Panc1 (cell line): ENCODE measurements at regions not wholly inside any gene's neighbourhood (a gene's known extent, or its start where the extent isn't known, plus 50 kb on each side); places are given as distances from the start of the nearest gene placed in this dataset.

Source experiments
- ATAC-seq: fragments of 200-7000 bp; cut with Tn5 transposase; 2 replicates; pipeline ENCODE4 v1.9.1; 2020; ENCODE audit warnings: mild to moderate bottlenecking, moderate library complexity
- BruUV-seq: library from RNA; stranded (reverse); fragments of 400-500 nt; replicated peaks from 2 replicates; lab custom pipeline; 2021; lab: Mats Ljungman, UMichigan
- CTCF ChIA-PET: fragments of 300-600 bp; sonication (Branson Sonifier 250); formaldehyde crosslinking; loops from one replicate; lab custom pipeline; 2022; ENCODE audit warnings: antibody characterized with exemption; lab: Charles Lee
- POLR2A ChIA-PET: fragments of 300-600 bp; sonication (Branson Sonifier 250); formaldehyde crosslinking; loops from one replicate; lab custom pipeline; 2022; ENCODE audit warnings: antibody characterized with exemption; lab: Charles Lee
- DNase-seq: peaks from one replicate; pipeline ENCODE4 v3.0.0-alpha.2; 2010; ENCODE audit warnings: low read depth, low spot score
- H3K27ac ChIP-seq: 2 replicates; pipeline ENCODE4 v1.5.1; 2011; ENCODE audit warnings: mild to moderate bottlenecking, low read length, inconsistent platforms
- H3K27me3 ChIP-seq: fragments of 200-500 bp; sonication (Bioruptor generic); 2 replicates; pipeline ENCODE4 v1.6.0; 2014; ENCODE audit warnings: low read length, inconsistent platforms; ENCODE audit not compliant: control insufficient read depth, insufficient read depth
- H3K36me3 ChIP-seq: fragments of 200-500 bp; sonication (Bioruptor generic); 2 replicates; pipeline ENCODE4 v1.5.1; 2014; ENCODE audit warnings: inconsistent platforms, mild to moderate bottlenecking, low read length, moderate library complexity; ENCODE audit not compliant: control insufficient read depth, insufficient read depth
- H3K4me1 ChIP-seq: 2 replicates; pipeline ENCODE4 v1.5.1; 2011; ENCODE audit warnings: inconsistent platforms, mild to moderate bottlenecking, low read length, moderate library complexity; ENCODE audit not compliant: control insufficient read depth, insufficient read depth
- H3K4me3 ChIP-seq, 2 experiments: 2 replicates each; pipeline ENCODE4 v1.5.1; 2011 to 2012; ENCODE audit warnings: low read depth in 2 of 2, low read length in 2 of 2, mild to moderate bottlenecking in 2 of 2, inconsistent platforms in 1 of 2, moderate library complexity in 1 of 2
- H3K9me3 ChIP-seq: fragments of 200-500 bp; sonication (Bioruptor generic); 2 replicates; pipeline ENCODE4 v1.5.1; 2014; ENCODE audit warnings: low read depth, mild to moderate bottlenecking, inconsistent platforms, low read length, moderate library complexity; ENCODE audit not compliant: control insufficient read depth, insufficient read depth
- CTCF ChIP-seq: fragments of 450-650 bp; IDR thresholded peaks from 2 replicates; pipeline ENCODE4 v1.5.1; 2017; ENCODE audit warnings: mild to moderate bottlenecking
- POLR2AphosphoS5 ChIP-seq: IDR thresholded peaks from 2 replicates; pipeline ENCODE4 v1.6.1; 2012; ENCODE audit warnings: mild to moderate bottlenecking, low read depth, low read length, moderate library complexity
- REST ChIP-seq, 2 experiments: IDR thresholded peaks; 2 replicates each; pipeline ENCODE4 v1.6.1; 2011 to 2012; ENCODE audit warnings: low read depth in 2 of 2, control low read depth in 1 of 2, low read length in 1 of 2, mild to moderate bottlenecking in 1 of 2, moderate library complexity in 1 of 2; ENCODE audit not compliant: insufficient read depth in 1 of 2
- SIN3A ChIP-seq: IDR thresholded peaks from 2 replicates; pipeline ENCODE4 v1.6.1; 2012; ENCODE audit warnings: low read depth, mild to moderate bottlenecking, low read length, moderate library complexity, borderline replicate concordance; ENCODE audit not compliant: insufficient read depth
- TCF7L2 ChIP-seq: IDR thresholded peaks from 2 replicates; pipeline ENCODE4 v1.6.1; 2011; ENCODE audit warnings: mild to moderate bottlenecking, low read depth, low read length, inconsistent platforms
- in situ Hi-C: cut with HindIII; loops from 2 replicates; pipeline ENCODE4 v1.10.0; 2016; ENCODE audit warnings: low sequenced_read_pairs, low pct_unique_long_range_greater_than_20kb
- intact Hi-C: fragments of 100-400 bp; cut with micrococcal nuclease; formaldehyde crosslinking; loops from one replicate; pipeline ENCODE4 v1.10.0; 2022; ENCODE audit not compliant: unreplicated experiment

- H3K36me3 ChIP-seq = no peaks in the 10 kb centered on the region
- ATAC-seq (no peak), DNase-seq (no peak)
- TF ChIP-seq SIN3A = no peak
- no peak for TF ChIP-seq REST (IDR thresholded peaks at IDR 0.05; ENCODE audit: insufficient read depth in 1 of 2, low read depth in 2 of 2, low read length in 1 of 2)
- TF ChIP-seq POLR2AphosphoS5 = no peak
- no peak for TF ChIP-seq TCF7L2
- no peak for TF ChIP-seq CTCF
- H3K27me3 ChIP-seq = no peaks in the 10 kb centered on the region
- no peak overlapping the region for H3K27ac ChIP-seq
- intact Hi-C loops = no loop called here
- no peaks in the 10 kb centered on the region for H3K4me1 ChIP-seq
- no peaks in the 10 kb centered on the region for H3K9me3 ChIP-seq
- in situ Hi-C loops = no loop called here
- ChIA-PET CTCF (no interaction called here), POLR2A (no interaction called here)
- no peak overlapping the region for H3K4me3 ChIP-seq
- no TSS peak for BruUV-seq
Observed at GRCh38 chr3:59653405-59654122, 603.7 kb upstream of the CFAP20DC start.

- Histone ChIP-seq H3K4me1 (no peaks in the 10 kb centered on the region), H3K36me3 (no peaks in the 10 kb centered on the region), H3K27ac (no peak overlapping the region), H3K27me3 (no peaks in the 10 kb centered on the region), H3K4me3 (no peak overlapping the region), H3K9me3 (no peaks in the 10 kb centered on the region)
- intact Hi-C loops (no loop called here), in situ Hi-C loops (no loop called here)
- ChIA-PET CTCF (no interaction called here), POLR2A (no interaction called here)
- TF ChIP-seq SIN3A (no peak), CTCF (no peak), TCF7L2 (no peak), REST (IDR thresholded peaks at IDR 0.05; ENCODE audit: insufficient read depth in 1 of 2, low read depth in 2 of 2, low read length in 1 of 2) (no peak), POLR2AphosphoS5 (no peak)
- ATAC-seq (no peak), DNase-seq (no peak)
- BruUV-seq = no TSS peak
Observed at GRCh38 chr3:59644479-59645402, 594.9 kb upstream of the CFAP20DC start.
